B cell (primary cell): ENCODE measurements at regions not wholly inside any gene's neighbourhood (a gene's known extent, or its start where the extent isn't known, plus 50 kb on each side); places are given as distances from the start of the nearest gene placed in this dataset.
"Not testable (repeated sequence)": the region's sequence is repeated elsewhere in the genome, so short reads cannot be mapped to it uniquely, and the experiment has no call there.

ENCODE experiments used
- ATAC-seq: fragments of 200-7000 bp; cut with Tn5 transposase; one replicate; pipeline ENCODE4 v1.10.0; 2021; ENCODE audit warnings: low read depth, mild to moderate bottlenecking, moderate number of reproducible peaks, moderate library complexity
- CTCF ChIA-PET: fragments of 350-600 bp; sonication (Branson Sonifier 250); formaldehyde crosslinking; loops from one replicate; lab custom pipeline; 2021; ENCODE audit warnings: antibody characterized with exemption, inconsistent platforms; lab: Charles Lee
- POLR2A ChIA-PET: fragments of 350-600 bp; sonication (Branson Sonifier 250); formaldehyde crosslinking; loops from one replicate; lab custom pipeline; 2021; ENCODE audit warnings: antibody characterized with exemption; lab: Charles Lee
- DNase-seq: peaks from one replicate; pipeline ENCODE4 v3.0.0; 2013
- H2AFZ ChIP-seq: 2 replicates; pipeline ENCODE4 v1.6.1; 2012; ENCODE audit warnings: mild to moderate bottlenecking, low read depth, low read length; ENCODE audit not compliant: insufficient read depth, poor library complexity, severe bottlenecking
- H3K27ac ChIP-seq, 2 donors: 1 replicate in 1 of 2; 2 replicates in 1 of 2; pipeline ENCODE4 v1.5.1; 2012 to 2013; ENCODE audit warnings: low read length in 2 of 2, mild to moderate bottlenecking in 2 of 2, moderate library complexity in 1 of 2
- H3K27me3 ChIP-seq, 4 experiments: fragments of 200-600 bp in 1 of 4; sonication (generic) in 1 of 4; replicated peaks in 1 of 4; 1 replicate in 2 of 4; 2 replicates in 2 of 4; pipeline versions ENCODE4 v1.6.1 to v1.7.0; 2013 to 2016; ENCODE audit warnings: low read length in 3 of 4, mild to moderate bottlenecking in 2 of 4, mixed read lengths in 1 of 4, moderate library complexity in 1 of 4; ENCODE audit not compliant: insufficient read depth in 4 of 4, control insufficient read depth in 3 of 4; ENCODE audit errors: control extremely low read depth in 1 of 4
- H3K36me3 ChIP-seq, 2 experiments: replicated peaks in 1 of 2; 1 replicate in 1 of 2; 2 replicates in 1 of 2; pipeline versions ENCODE4 v1.6.1 to v1.7.1; 2013; ENCODE audit warnings: low read length in 1 of 2; ENCODE audit not compliant: insufficient read depth in 2 of 2, control insufficient read depth in 1 of 2; ENCODE audit errors: control extremely low read depth in 1 of 2, extremely low read depth in 1 of 2
- H3K4me1 ChIP-seq, 2 donors: fragments of 200-600 bp in 1 of 2; sonication (generic) in 1 of 2; 1 replicate in 1 of 2; 2 replicates in 1 of 2; pipeline versions ENCODE4 v1.5.1 to v1.6.1; 2013 to 2017; ENCODE audit warnings: low read length in 2 of 2; ENCODE audit not compliant: control insufficient read depth in 2 of 2, insufficient read depth in 2 of 2
- H3K4me2 ChIP-seq: replicated peaks from 2 replicates; pipeline ENCODE3; 2012; ENCODE audit warnings: mild to moderate bottlenecking, low read depth, low read length; ENCODE audit not compliant: poor library complexity, severe bottlenecking
- H3K4me3 ChIP-seq, 5 experiments: fragments of 200-600 bp in 1 of 5; sonication (generic) in 1 of 5; 1 replicate in 3 of 5; 2 replicates in 2 of 5; pipeline versions ENCODE4 v1.5.1 to v1.7.0; 2011 to 2016; ENCODE audit warnings: low read length in 4 of 5, mild to moderate bottlenecking in 4 of 5, low read depth in 2 of 5, control low read depth in 1 of 5, moderate library complexity in 1 of 5; ENCODE audit not compliant: insufficient read depth in 1 of 5; ENCODE audit errors: control extremely low read depth in 1 of 5, extremely low read depth in 1 of 5
- H3K79me2 ChIP-seq: fragments of 200-600 bp; sonication (generic); one replicate; pipeline ENCODE4 v1.6.0; 2016; ENCODE audit warnings: low read length; ENCODE audit not compliant: control insufficient read depth, insufficient read depth
- H3K9ac ChIP-seq: fragments of 200-600 bp; sonication (generic); 2 replicates; pipeline ENCODE4 v1.6.1; 2017; ENCODE audit warnings: mild to moderate bottlenecking, low read length, moderate library complexity
- H3K9me3 ChIP-seq, 3 donors: one replicate each; pipeline versions ENCODE4 v1.6.1 to v1.7.1; 2013; ENCODE audit warnings: low read length in 2 of 3; ENCODE audit not compliant: control insufficient read depth in 2 of 3, insufficient read depth in 1 of 3; ENCODE audit errors: control extremely low read depth in 1 of 3
- H4K20me1 ChIP-seq: 2 replicates; pipeline ENCODE4 v1.6.0; 2012; ENCODE audit warnings: mild to moderate bottlenecking, low read length; ENCODE audit not compliant: insufficient read depth, control insufficient read depth, poor library complexity, severe bottlenecking
- H3K27ac Mint-ChIP-seq: one replicate; pipeline ENCODE4 v1.8.0; 2021; ENCODE audit warnings: mixed read lengths
- H3K27me3 Mint-ChIP-seq: one replicate; pipeline ENCODE4 v1.8.0; 2021; ENCODE audit warnings: mixed read lengths
- H3K4me1 Mint-ChIP-seq: one replicate; pipeline ENCODE4 v1.8.0; 2021; ENCODE audit warnings: mixed read lengths
- H3K4me3 Mint-ChIP-seq: one replicate; pipeline ENCODE4 v1.8.0; 2021; ENCODE audit warnings: mixed read lengths
- H3K9me3 Mint-ChIP-seq: one replicate; pipeline ENCODE4 v1.8.0; 2022; ENCODE audit warnings: mixed read lengths; ENCODE audit not compliant: insufficient read depth
- CTCF ChIP-seq: fragments of 200-600 bp; IDR thresholded peaks from one replicate; pipeline ENCODE4 v1.8.0; 2022; ENCODE audit warnings: antibody characterized with exemption, mild to moderate bottlenecking
- EZH2 ChIP-seq: IDR thresholded peaks from 2 replicates; pipeline ENCODE4 v1.6.1; 2012; ENCODE audit warnings: borderline replicate concordance, low read depth, mild to moderate bottlenecking, moderate library complexity, low read length; ENCODE audit not compliant: insufficient read depth, poor library complexity, severe bottlenecking
- WGBS: methylation state at CpG from one replicate; pipeline ENCODE4 v1.1.5; 2013; ENCODE audit warnings: missing lambda C conversion rate; ENCODE audit not compliant: insufficient coverage; 5-methylcytosine and 5-hydroxymethylcytosine counted together
- intact Hi-C: fragments of 100-400 bp; cut with micrococcal nuclease; formaldehyde crosslinking; loops from one replicate; pipeline ENCODE4 v1.10.0; 2022

- intact Hi-C loops: no loop called here
- peaks cover 14% of the 10 kb centered on the region for H3K4me1 Mint-ChIP-seq
- Histone ChIP-seq H3K4me1 (peaks cover 0 to 4% of the 10 kb centered on the region in 2 donors), H3K36me3 (no peaks in the 10 kb centered on the region), H3K4me3 (no peak overlapping the region), H3K9me3 (peaks cover 0 to 4% (median 0%) of the 10 kb centered on the region in 3 donors), H3K27ac (no peak overlapping the region), H2AFZ (peak overlapping the region; percentile 15), H3K4me2 (no peak overlapping the region), H4K20me1 (no peaks in the 10 kb centered on the region), H3K9ac (no peak overlapping the region), H3K79me2 (no peaks in the 10 kb centered on the region), H3K27me3 (no peaks in the 10 kb centered on the region)
- WGBS: no CpG with 5 or more reads among the region's 2 CpGs
- DNase-seq: no peak
- ChIA-PET POLR2A (no interaction called here), CTCF (no interaction called here)
- H3K4me3 Mint-ChIP-seq: no peak overlapping the region
- no peak for ATAC-seq
- no peak for TF ChIP-seq EZH2
- no peak for TF ChIP-seq CTCF
- H3K27me3 Mint-ChIP-seq: no peaks in the 10 kb centered on the region
- H3K9me3 Mint-ChIP-seq: no peaks in the 10 kb centered on the region
- no peak overlapping the region for H3K27ac Mint-ChIP-seq
Observed at GRCh38 chr5:122668552-122668951, 106.3 kb upstream of the SNX2 start.

- H3K27me3 Mint-ChIP-seq, H3K27me3 ChIP-seq, H3K4me1 ChIP-seq, POLR2A ChIA-PET, H3K79me2 ChIP-seq, H3K27ac Mint-ChIP-seq, H3K4me2 ChIP-seq, H3K9me3 Mint-ChIP-seq, H3K9ac ChIP-seq, H3K9me3 ChIP-seq, H2AFZ ChIP-seq, H3K27ac ChIP-seq, intact Hi-C loops, H3K4me3 Mint-ChIP-seq, ATAC-seq, DNase-seq, H3K36me3 ChIP-seq, H3K4me3 ChIP-seq, H4K20me1 ChIP-seq: not testable (repeated sequence)
- H3K4me1 Mint-ChIP-seq: peaks cover 14% of the 10 kb centered on the region
- CTCF ChIA-PET: interaction anchor here (0.6 kb wide), 1 partner anchor 148 kb away, joined by 3 read pairs; no protein-coding TSS in a partner anchor
- WGBS: no CpG with 5 or more reads among the region's 1 CpG
Observed at GRCh38 chr5:122669709-122670108, 105.2 kb upstream of the SNX2 start.
